ENCODE measurements at regions not wholly inside any gene's neighbourhood (a gene's known extent, or its start where the extent isn't known, plus 50 kb on each side); places are given as distances from the start of the nearest gene placed in this dataset.

DNA sequence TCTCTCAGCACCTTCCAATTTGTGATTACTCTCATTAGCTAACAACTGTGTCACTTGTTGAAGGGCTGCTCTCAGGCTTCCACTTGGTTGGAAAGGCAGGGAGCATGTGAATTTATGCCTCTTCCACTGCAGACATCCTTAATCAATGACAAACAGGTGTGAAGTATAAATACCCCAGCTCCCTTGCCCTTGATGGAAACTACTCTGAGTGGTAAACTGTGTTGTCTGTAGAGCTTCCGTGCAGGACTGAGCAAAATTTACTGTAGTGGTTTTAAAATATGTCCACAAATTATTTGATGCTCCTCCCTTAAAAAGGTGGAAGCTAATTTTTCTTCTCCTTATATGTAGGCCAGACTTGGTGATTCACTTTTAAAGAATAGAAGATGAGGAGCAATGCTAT is 253.0 kb upstream of the TBX18 start:
- TF ChIP-seq CTCF (conservative IDR thresholded peaks at IDR 0.05; ENCODE audit: control insufficient read depth, insufficient read depth, low read depth, low read length) = no peak
- H3K4me3 ChIP-seq (ENCODE audit: control insufficient read depth, low read depth, low read length) = no peak overlapping the region
- DNase-seq (ENCODE audit: low read depth) = no peak

- no peak for TF ChIP-seq CTCF (conservative IDR thresholded peaks at IDR 0.05; ENCODE audit: control insufficient read depth, insufficient read depth, low read depth, low read length)
- no peak overlapping the region for H3K4me3 ChIP-seq (ENCODE audit: control insufficient read depth, low read depth, low read length)
- DNase-seq (ENCODE audit: low read depth) = no peak
These were observed 252.3 kb upstream of the TBX18 start for GRCh38 chr6:85016726-85017125.

- DNase-seq (ENCODE audit: low read depth) = peak; percentile 67
- TF ChIP-seq CTCF (conservative IDR thresholded peaks at IDR 0.05; ENCODE audit: control insufficient read depth, insufficient read depth, low read depth, low read length) = peak; percentile 70
- no peak overlapping the region for H3K4me3 ChIP-seq (ENCODE audit: control insufficient read depth, low read depth, low read length)
These were observed 251.1 kb upstream of the TBX18 start for GRCh38 chr6:85015396-85015990.

- DNase-seq (ENCODE audit: low read depth) = no peak
- no peak for TF ChIP-seq CTCF (conservative IDR thresholded peaks at IDR 0.05; ENCODE audit: control insufficient read depth, insufficient read depth, low read depth, low read length)
- H3K4me3 ChIP-seq (ENCODE audit: control insufficient read depth, low read depth, low read length) = no peak overlapping the region
These were observed 246.5 kb upstream of the TBX18 start for GRCh38 chr6:85010865-85011264.

DNA sequence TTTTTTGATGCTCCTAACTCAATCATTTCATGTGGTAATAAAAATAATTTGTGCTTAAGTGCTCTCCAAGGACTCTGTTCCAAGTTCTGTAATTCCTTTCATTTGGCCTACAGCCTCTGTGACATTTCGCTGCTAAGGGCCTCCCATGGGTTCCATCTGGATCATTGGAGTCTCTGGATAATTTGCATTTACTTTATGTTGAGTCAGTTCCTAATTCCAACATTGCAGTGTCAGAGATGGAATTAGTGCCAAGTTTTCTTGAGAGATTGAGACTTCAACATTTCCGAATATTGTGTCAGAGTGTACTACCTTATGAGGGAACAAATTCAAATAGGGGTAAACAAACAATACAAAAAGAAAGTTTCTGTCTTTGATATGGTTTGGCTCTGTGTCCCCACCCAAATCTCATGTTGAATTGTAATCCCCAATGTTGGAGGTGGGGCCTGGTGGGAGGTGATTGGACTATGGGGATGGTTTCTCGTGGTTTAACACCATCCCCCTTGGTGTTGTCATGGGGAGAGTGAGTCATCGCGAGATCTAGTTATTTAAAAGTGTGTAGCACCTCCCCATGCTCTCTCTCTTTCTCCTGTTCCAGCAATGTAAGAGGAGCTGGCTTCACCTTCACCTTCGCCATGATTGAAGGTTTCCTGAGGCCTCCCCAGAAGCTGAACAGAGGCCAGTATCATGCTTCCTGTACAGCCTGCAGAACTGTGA is 244.1 kb upstream of the TBX18 start:
- TF ChIP-seq CTCF (conservative IDR thresholded peaks at IDR 0.05; ENCODE audit: control insufficient read depth, insufficient read depth, low read depth, low read length) = no peak
- DNase-seq (ENCODE audit: low read depth) = peak; percentile 91

GRCh38 chr6:85006362-85006761 is 242.0 kb upstream of the TBX18 start:
- no peak for DNase-seq (ENCODE audit: low read depth)
- TF ChIP-seq CTCF (conservative IDR thresholded peaks at IDR 0.05; ENCODE audit: control insufficient read depth, insufficient read depth, low read depth, low read length) = no peak
- H3K4me3 ChIP-seq (ENCODE audit: control insufficient read depth, low read depth, low read length) = no peak overlapping the region

More for the DNA sequence above, 244.1 kb upstream of the TBX18 start:
- H3K4me3 ChIP-seq (ENCODE audit: control insufficient read depth, low read depth, low read length) = no peak overlapping the region

All from fibroblast of mammary gland (primary cell).